HG03139 (cell line): ENCODE measurements at regions not wholly inside any gene's neighbourhood (a gene's known extent, or its start where the extent isn't known, plus 50 kb on each side); places are given as distances from the start of the nearest gene placed in this dataset.

Experiments used
- ATAC-seq: cut with Tn5 transposase; IDR thresholded peaks from one replicate; pipeline ENCODE4 v1.9.1; 2021; ENCODE audit not compliant: unreplicated experiment

DNA sequence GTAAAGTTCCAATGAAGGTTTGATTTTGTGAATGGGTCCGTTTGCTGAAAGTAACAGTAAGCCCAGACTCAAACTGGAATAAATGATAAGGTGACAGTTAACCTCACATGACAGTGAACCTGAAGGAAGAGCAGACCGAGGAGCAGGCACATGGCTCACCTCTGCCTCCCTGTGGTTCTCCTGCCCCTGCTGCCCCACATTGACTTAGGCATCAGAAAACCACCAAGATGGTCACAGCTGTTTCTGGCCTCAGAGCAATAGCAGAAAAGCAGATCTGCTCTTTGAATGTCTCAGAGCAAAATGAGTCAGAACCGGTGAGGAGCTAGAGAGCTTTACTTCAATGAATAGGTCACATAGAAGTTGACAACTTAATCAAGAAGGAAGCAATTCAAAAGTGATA, 487.6 kb downstream of the METTL4 start:
- no peak for ATAC-seq

DNA sequence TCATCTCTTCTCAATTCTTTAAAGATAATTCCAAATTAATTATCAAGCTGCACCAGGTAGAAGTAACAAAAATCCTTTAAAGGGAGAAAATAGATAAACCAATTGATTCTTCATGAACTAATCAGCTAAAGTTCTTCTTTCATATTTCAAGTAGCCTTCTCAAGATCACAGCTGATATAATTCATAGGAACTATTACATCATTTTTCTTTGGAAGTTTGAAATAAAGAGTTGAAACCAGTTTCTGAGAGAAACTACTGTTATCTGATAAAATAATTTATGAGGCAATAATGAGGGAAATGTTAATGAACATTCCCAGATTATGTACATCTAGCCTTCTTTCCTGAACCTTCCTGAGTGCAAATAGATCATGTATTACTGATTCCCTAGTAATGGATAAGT, 484.9 kb downstream of the METTL4 start:
- ATAC-seq: no peak

- no peak for ATAC-seq
These were observed 483.2 kb downstream of the METTL4 start for GRCh38 chr18:2087877-2088673.

DNA sequence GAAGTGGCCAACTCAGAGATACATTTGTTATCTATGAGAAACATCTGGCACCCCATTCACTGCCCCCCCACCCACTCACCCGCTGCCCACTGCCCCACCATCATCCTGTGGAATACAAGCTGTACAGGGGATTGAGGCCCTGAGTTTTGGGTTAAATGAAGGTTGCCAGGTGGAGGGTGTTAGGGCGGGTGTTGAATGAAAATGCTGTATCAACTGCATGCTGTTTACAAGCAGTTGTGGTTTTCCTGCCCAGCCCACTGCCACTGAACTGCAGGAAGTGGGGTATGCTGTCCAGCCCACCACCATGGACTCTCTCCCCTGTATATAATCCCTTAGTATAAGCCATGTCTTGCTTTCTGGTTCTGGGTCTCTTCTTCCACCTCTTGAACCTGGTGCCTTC, 481.9 kb downstream of the METTL4 start:
- no peak for ATAC-seq

DNA sequence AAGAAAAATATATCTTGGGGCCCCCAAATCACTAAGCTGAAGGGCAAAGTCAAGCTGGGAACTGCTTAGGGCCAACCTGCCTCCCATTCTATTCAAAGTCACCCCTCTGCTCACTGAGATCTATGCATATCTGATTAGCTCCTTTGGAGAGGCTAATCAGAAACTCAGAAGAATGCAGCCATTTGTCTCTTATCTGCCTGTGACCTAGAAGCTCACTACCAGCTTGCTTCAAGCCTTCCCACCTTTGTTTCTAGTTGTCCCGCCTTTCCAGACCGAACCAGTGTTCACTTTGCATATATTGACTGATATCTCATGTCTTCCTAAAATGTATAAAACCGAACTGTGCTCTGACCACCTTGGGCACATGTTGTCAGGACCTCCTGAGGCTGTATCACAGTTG, 479.4 kb downstream of the METTL4 start:
- no peak for ATAC-seq

DNA sequence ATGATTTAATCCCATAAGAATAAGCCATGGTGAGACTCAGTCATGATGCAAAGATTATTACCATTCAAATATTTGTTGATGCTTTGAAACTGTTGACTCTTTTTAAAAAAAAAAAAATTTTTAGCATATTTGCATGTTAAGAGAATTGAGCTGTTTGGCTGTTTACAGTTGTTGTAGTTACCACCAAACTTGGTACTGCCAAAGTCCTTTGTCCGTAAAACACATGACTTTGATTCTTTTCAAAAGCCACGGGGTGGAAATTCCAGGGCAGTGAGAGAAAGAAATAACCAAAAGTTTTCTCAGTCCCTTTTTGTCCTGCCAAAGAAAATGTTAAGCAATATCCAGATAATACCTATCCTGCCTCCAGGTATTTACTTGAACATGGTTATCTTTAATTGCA, 474.8 kb downstream of the METTL4 start:
- ATAC-seq: no peak

- ATAC-seq: no peak
These were observed 470.6 kb downstream of the METTL4 start for GRCh38 chr18:2100694-2101213.

GRCh38 chr18:2102022-2102421, 469.3 kb downstream of the METTL4 start:
- ATAC-seq: no peak

DNA sequence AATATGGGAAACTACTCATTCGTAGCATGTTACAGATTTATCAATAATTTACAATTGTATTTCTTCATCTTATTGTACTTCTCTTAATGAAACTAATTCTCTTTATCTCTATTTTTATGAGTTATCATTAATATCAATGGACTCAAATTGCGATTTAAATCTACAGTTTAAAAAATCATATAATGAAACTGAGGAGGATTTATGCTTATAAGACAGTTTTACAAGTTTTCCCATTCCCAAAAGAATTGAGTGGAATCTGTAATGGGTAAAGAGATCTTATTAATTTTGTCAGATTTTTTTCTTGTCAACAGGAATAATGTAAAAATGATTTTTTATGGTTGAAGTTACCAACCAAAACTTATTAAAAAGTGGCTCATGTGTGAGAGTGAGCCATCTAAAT, 468.0 kb downstream of the METTL4 start:
- ATAC-seq: no peak

DNA sequence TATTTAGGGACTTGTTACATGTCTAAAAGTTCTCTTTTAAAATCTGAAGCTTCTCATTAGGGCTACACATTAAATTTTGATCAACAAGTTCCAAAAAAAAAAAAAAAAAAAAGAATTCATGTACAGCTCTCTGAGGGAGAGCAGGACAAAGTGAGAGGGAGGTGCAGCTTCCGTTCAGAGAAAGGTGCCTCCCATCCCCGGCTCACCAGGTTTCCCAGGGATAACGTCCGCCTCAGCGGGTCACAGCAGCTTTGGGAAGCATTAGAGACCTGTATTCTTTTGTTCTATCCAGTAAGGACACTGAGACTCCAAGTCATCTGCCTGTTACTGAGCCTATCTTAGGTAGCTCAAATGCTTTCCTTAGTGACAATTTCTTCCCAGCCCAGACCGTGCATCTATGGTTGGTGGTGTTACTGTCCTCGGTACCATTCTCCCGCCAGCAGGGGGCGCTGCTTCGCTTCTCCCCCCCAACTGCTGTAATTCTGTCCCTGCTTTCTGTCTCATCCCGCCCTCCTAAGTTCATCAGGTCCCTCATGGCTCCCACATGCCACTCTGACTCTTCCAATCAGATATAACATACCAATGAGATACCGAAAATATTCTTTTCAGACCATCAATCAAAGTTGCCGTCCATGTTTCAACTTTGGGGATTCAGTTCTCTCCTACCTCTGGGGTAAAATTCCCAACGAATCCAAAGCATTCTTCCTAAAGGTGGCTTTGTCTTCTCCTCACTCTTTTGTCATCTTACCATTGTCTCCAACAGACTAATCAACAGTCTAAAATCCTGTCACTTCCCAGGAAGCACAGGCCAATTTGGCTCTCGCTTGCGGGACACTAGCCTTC, 466.5 kb downstream of the METTL4 start:
- peak; percentile 83 for ATAC-seq

- ATAC-seq: no peak
These were observed 462.7 kb downstream of the METTL4 start for GRCh38 chr18:2108591-2108990.

DNA sequence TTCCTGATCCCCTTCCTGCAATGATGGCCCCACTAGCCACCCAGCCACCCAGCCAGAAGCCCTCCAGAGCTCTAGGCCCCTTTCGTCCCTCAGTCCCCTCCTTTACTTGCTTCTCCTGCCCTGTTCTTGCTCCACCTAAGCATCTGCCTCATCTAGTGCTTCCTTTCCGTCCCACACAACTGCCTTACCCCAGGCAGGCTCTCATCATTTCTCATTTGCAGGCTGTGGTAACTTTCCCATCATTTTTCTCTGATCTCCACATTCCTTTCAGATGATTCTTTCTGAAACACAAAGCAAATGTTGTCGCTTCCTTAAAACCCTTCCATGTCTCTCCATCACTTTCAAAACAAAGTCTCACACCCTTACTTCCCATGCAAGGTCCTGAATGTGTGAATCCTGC, 459.8 kb downstream of the METTL4 start:
- ATAC-seq: no peak

DNA sequence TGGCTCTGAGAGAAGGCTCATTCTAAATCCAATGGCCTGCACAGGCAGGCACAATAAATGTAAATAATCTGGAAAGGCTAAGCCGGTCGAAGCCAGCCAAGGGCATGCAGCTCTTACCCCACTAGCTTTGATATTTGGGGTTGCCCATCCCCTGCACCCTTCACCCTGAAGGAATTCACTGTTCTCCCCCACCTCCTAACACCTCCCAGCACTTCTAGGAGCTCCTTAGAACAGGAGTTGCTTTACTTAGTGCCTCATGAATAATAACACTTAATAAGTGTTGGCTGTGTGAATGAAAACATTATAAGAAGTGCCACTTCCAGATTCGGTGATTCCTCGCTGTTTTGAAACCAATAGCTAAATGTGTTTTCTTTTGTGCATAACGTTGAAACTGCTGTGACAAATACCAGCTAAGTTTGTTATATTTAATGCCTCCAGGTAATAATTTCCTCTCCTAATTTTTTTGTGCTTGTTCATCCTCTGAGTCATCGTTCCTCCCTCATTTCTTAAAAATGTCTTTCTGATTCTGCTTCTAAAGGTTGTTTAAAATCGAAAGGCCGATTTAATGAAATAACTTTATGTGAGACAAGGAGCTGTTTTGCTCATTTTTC, 458.8 kb downstream of the METTL4 start:
- no peak for ATAC-seq

DNA sequence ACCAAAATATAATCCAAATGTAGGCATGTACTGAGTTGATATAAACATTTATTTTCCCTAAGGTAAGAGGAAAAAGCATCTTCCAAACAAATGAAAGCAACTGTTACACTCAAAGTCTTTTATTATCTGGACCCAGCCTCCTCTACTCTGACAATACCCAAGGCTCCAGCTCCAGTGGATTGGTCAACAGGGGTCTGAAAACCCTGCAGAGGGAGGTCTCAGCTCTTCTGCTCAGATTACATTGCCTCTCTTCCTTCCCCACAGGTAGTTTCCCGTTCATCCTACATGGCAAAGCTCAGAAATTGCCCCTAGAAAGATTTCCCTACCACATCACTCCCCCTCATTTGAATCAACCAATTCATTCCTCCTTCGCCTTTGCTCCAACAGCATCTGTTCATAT, 457.0 kb downstream of the METTL4 start:
- ATAC-seq: no peak

DNA sequence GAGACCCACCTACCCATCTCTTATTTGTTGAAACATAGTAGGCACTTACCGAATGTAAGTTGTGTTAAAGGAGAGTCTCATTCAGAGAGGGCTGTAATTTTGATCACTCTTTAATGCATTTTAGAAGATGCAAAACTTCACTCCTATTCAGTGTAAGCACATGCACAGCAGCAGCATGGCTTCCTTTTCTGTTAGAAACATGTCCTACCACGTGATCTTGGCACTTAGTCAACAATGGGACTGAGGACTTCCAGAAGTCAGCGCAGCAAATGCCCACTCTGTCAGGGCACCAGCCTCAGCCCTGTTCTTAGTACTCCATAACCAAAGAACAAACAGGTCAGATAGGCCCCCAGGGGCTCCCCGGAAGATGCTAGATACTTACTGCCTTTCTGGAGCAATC, 456.5 kb downstream of the METTL4 start:
- no peak for ATAC-seq

- no peak for ATAC-seq
These were observed 450.1 kb downstream of the METTL4 start for GRCh38 chr18:2121224-2121623.

DNA sequence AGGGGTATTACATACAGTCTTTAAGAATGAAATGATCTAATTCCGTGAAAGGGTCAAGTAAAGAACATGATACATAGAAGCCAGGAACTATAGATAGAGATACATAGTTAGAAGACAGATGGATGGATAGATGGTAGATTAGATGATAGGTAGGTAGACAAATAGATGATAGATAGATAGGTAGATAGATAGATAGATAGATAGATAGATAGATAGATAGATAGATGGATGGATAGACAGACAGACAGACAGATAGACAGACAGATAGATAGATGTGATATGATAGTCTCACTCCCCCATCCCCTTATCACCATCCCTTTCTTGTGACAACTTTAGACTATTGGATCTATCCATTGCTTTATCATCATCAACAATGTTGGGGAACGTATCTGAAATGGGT, 448.2 kb downstream of the METTL4 start:
- ATAC-seq: no peak

DNA sequence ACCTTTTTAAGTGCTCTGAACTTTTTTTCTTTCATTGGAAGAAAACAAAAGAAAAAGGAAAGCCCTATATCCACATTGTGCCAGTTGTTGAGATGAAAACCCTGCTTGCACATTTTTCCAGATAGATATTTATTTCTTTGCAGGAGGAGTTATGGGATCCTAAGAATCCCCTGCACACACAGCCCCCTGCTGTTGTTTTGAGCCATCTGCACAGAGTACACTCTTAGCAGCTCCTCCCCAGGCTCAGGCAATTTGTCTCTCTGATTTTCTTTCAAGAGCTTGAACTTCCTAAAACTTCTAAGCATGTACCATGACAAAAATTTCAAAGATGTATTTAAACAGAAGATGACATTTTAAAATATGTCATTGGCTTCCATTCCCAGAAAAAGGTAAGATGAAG, 436.9 kb downstream of the METTL4 start:
- no peak for ATAC-seq

- ATAC-seq: no peak
These were observed 436.0 kb downstream of the METTL4 start for GRCh38 chr18:2135309-2135708.

DNA sequence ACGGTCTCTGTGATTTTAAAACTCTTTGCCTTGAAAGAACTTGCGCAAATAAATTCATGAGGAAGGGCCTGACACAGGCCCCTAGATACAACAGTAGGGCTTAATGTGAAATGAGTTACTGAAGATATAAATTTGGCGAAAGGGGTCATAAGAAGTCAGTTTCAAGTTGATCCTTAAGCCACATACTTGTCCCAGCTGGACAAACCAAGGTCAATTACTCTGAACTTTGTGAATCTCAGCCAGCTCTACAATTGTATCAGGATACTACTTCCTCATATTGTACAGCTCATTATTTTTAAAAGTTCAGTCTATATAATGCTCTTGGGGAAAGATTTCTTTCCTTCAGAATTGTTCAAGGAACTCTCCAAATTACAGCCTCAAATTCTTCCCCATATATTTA, 432.8 kb downstream of the METTL4 start:
- ATAC-seq: no peak

DNA sequence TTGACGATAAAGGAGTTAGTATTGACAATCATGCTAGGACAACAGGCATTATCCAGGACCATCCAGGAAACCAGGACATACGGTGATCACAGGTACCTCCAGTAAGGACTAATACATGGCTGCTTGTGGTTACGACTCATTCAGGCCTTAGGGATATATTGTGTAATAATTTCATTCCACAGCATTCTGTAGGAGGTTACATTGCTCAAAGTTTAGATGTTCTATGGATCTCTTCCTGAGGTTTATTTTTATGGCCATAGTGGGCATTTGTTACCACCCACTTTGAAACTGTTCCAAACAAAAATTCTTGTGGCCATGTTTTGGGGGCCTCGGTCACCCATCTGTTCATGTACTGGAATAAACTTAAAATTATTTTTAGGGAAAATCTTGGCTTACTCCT, 431.6 kb downstream of the METTL4 start:
- no peak for ATAC-seq

DNA sequence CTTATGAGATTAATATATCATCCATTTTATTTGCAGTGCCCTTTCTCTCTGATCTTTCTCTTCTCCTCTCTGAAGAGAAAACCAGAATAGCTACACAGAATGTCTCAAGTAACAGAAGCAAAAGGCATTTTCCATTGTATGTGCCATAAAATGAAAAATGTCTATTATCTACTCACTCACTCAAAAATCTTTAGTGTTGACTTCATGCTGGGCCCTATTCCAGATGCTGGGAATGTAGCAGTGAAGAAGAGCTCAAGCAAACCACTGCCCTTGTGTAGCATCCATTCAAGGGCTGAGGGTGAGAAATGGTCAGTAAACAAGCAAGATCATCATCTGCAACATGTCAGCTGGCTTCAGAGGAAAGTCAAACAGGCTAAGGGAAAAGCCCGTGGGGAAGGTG, 427.7 kb downstream of the METTL4 start:
- no peak for ATAC-seq
